Calu3 (cell line): ENCODE measurements at regions not wholly inside any gene's neighbourhood (a gene's known extent, or its start where the extent isn't known, plus 50 kb on each side); places are given as distances from the start of the nearest gene placed in this dataset.

ENCODE experiments used
- BruUV-seq: library from RNA; stranded (reverse); fragments of 400-500 nt; replicated peaks from 2 replicates; lab custom pipeline; 2021; lab: Mats Ljungman, UMichigan
- CTCF ChIA-PET: fragments of 300-600 bp; sonication (Branson Sonifier 250); formaldehyde crosslinking; loops from one replicate; lab custom pipeline; 2022; ENCODE audit warnings: antibody characterized with exemption; lab: Charles Lee
- DNase-seq: peaks from one replicate; pipeline ENCODE4 v3.0.0; 2022
- H3K27ac Mint-ChIP-seq: one replicate; pipeline ENCODE4 v1.8.0; 2022; ENCODE audit warnings: mixed read lengths; ENCODE audit not compliant: unreplicated experiment
- H3K27me3 Mint-ChIP-seq: one replicate; pipeline ENCODE4 v1.8.0; 2022; ENCODE audit warnings: mixed read lengths; ENCODE audit not compliant: unreplicated experiment
- H3K36me3 Mint-ChIP-seq: one replicate; pipeline ENCODE4 v1.8.0; 2022; ENCODE audit warnings: mild to moderate bottlenecking, moderate library complexity, mixed read lengths; ENCODE audit not compliant: insufficient read depth, unreplicated experiment
- H3K4me1 Mint-ChIP-seq: one replicate; pipeline ENCODE4 v1.8.0; 2022; ENCODE audit warnings: mild to moderate bottlenecking, low read depth, mixed read lengths; ENCODE audit not compliant: unreplicated experiment
- H3K4me3 Mint-ChIP-seq: one replicate; pipeline ENCODE4 v1.8.0; 2022; ENCODE audit warnings: mild to moderate bottlenecking, low read depth, moderate library complexity, mixed read lengths; ENCODE audit not compliant: unreplicated experiment
- H3K9me3 Mint-ChIP-seq: one replicate; pipeline ENCODE4 v1.8.0; 2022; ENCODE audit warnings: low read depth, mixed read lengths; ENCODE audit not compliant: unreplicated experiment
- intact Hi-C: fragments of 100-400 bp; cut with micrococcal nuclease; formaldehyde crosslinking; loops from one replicate; pipeline ENCODE4 v1.10.0; 2022; ENCODE audit not compliant: unreplicated experiment
- TF ChIP-seq, protein P1 (sequence below): fragments of 200-600 bp; IDR thresholded peaks from one replicate; pipeline ENCODE4 v1.8.0; 2022; ENCODE audit warnings: antibody characterized with exemption; ENCODE audit not compliant: unreplicated experiment

DNA sequence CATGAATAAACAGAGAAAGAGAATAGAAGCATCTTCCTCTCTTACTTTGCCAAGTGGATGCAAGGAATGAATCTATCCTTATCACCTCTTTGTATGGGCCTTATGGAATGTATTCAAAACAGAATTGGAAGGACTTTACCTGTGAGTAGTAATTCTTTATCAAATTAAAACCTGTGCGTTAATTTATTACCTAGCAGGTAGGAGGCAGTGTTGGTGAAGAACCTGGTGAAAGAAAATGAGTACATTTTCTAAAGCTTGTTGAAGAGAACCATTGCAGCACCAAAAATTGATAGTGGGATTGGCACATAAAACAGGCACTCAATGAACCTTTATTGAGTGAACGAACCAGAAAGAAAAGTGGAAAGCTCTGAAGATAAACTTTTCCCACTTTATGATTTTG is 1302.1 kb upstream of the CELF4 start:
- intact Hi-C loops: no loop called here
- BruUV-seq: no TSS peak
- H3K4me3 Mint-ChIP-seq: no peak overlapping the region
- peaks cover 2% of the 10 kb centered on the region for H3K9me3 Mint-ChIP-seq
- no peak for DNase-seq
- CTCF ChIA-PET: no interaction called here
- TF ChIP-seq, protein P1, sequence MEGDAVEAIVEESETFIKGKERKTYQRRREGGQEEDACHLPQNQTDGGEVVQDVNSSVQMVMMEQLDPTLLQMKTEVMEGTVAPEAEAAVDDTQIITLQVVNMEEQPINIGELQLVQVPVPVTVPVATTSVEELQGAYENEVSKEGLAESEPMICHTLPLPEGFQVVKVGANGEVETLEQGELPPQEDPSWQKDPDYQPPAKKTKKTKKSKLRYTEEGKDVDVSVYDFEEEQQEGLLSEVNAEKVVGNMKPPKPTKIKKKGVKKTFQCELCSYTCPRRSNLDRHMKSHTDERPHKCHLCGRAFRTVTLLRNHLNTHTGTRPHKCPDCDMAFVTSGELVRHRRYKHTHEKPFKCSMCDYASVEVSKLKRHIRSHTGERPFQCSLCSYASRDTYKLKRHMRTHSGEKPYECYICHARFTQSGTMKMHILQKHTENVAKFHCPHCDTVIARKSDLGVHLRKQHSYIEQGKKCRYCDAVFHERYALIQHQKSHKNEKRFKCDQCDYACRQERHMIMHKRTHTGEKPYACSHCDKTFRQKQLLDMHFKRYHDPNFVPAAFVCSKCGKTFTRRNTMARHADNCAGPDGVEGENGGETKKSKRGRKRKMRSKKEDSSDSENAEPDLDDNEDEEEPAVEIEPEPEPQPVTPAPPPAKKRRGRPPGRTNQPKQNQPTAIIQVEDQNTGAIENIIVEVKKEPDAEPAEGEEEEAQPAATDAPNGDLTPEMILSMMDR: no peak
- no peak overlapping the region for H3K27ac Mint-ChIP-seq
- no peaks in the 10 kb centered on the region for H3K36me3 Mint-ChIP-seq
- no peaks in the 10 kb centered on the region for H3K27me3 Mint-ChIP-seq
- peaks cover 10% of the 10 kb centered on the region for H3K4me1 Mint-ChIP-seq

DNA sequence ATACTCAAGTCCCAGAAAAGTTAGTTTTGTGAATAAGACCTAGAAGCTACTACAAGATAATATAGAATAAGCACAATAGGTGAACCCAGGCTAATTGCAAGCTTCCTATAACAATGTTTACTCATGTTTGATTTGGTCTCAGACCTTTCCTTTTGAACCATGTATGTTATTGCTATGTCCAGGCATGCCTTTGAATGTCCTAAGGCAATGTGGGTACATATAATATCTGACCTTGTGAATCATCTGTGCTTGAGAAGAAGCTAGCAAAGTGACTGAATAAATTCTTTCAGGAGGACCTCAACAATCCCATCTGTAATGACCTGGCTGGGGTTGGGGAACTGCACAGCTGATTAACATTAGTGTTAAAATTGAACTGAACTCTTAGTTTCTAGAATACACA is 1285.9 kb upstream of the CELF4 start:
- CTCF ChIA-PET: no interaction called here
- no peak for DNase-seq

DNA sequence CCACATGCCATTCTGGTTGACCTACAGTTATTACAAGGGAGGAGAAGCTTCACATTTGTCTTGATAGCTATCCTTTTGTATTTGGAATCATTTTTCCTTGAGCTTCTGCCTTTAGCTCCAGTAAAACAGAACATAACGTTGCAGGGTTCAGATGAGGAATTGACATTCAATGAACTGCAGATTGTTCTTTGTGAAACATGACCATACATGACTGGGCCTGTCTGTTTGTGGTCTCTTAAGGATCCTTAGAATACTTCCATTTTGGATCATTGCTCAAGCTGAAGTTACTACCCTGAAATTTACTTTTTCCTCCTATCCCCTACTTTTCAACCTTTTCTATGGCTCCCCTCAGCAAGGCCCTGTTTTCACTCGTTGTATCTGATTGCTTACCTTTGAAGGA is 1281.7 kb upstream of the CELF4 start:
- no peaks in the 10 kb centered on the region for H3K36me3 Mint-ChIP-seq
- H3K4me1 Mint-ChIP-seq: no peaks in the 10 kb centered on the region
- BruUV-seq: no TSS peak
- no peak overlapping the region for H3K27ac Mint-ChIP-seq
- H3K4me3 Mint-ChIP-seq: no peak overlapping the region
- H3K27me3 Mint-ChIP-seq: no peaks in the 10 kb centered on the region
- CTCF ChIA-PET: interaction anchor here (0.8 kb wide), 1 partner anchor 151 kb away, joined by 3 read pairs; no protein-coding TSS in a partner anchor
- H3K9me3 Mint-ChIP-seq: no peaks in the 10 kb centered on the region
- DNase-seq: no peak
- TF ChIP-seq, protein P1: no peak
- intact Hi-C loops: no loop called here

More for the DNA sequence above, 1285.9 kb upstream of the CELF4 start:
- Mint-ChIP-seq H3K27me3 (no peaks in the 10 kb centered on the region), H3K36me3 (no peaks in the 10 kb centered on the region), H3K27ac (no peak overlapping the region), H3K9me3 (no peaks in the 10 kb centered on the region), H3K4me3 (no peak overlapping the region), H3K4me1 (no peaks in the 10 kb centered on the region)
- BruUV-seq: no TSS peak
- intact Hi-C loops: no loop called here
- TF ChIP-seq, protein P1: no peak

DNA sequence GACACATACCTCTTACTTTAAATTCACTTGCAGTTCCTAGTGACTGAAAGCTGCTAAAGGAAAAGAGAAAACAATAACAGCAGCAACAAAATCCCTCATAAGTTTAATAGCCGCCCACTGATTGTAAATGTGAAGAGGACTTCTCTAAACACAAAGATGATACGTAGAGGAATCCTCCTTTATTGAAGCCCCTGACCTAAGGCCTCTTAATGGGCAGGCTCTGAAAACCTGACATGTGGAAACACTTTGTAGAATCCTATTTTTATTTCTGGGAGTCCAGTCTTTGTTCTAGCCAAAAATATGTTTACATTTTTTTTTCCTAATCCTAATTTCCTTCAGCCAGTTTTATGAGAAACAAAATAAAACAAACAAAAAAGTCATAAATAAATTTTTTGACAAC is 1277.7 kb upstream of the CELF4 start:
- no peak for DNase-seq
- Mint-ChIP-seq H3K27ac (no peak overlapping the region), H3K9me3 (no peaks in the 10 kb centered on the region), H3K27me3 (no peaks in the 10 kb centered on the region), H3K4me3 (no peak overlapping the region), H3K4me1 (no peaks in the 10 kb centered on the region), H3K36me3 (no peaks in the 10 kb centered on the region)
- CTCF ChIA-PET: no interaction called here
- intact Hi-C loops: no loop called here
- TF ChIP-seq, protein P1: no peak
- no TSS peak for BruUV-seq
